ENCODE measurements at regions not wholly inside any gene's neighbourhood (a gene's known extent, or its start where the extent isn't known, plus 50 kb on each side); places are given as distances from the start of the nearest gene placed in this dataset.

- TF ChIP-seq CTCF (IDR thresholded peaks at IDR 0.05) (no peak), EP300 (IDR thresholded peaks at IDR 0.05) (no peak), POLR2AphosphoS5 (IDR thresholded peaks at IDR 0.05) (peak in 1 of 2 donors; percentile 62), POLR2A (IDR thresholded peaks at IDR 0.05) (no peak)
These were observed 87.3 kb upstream of the LCLAT1 start for GRCh38 chr2:30359644-30360167.

Measured in upper lobe of left lung (tissue), 4 donors.